NAMALWA (cell line): ENCODE measurements at regions not wholly inside any gene's neighbourhood (a gene's known extent, or its start where the extent isn't known, plus 50 kb on each side); places are given as distances from the start of the nearest gene placed in this dataset.
"Not testable (repeated sequence)": the region's sequence is repeated elsewhere in the genome, so short reads cannot be mapped to it uniquely, and the experiment has no call there.

Source experiments
- DNase-seq: peaks from one replicate; pipeline ENCODE4 v3.0.0-alpha.2; 2015; ENCODE audit warnings: low spot score

DNA sequence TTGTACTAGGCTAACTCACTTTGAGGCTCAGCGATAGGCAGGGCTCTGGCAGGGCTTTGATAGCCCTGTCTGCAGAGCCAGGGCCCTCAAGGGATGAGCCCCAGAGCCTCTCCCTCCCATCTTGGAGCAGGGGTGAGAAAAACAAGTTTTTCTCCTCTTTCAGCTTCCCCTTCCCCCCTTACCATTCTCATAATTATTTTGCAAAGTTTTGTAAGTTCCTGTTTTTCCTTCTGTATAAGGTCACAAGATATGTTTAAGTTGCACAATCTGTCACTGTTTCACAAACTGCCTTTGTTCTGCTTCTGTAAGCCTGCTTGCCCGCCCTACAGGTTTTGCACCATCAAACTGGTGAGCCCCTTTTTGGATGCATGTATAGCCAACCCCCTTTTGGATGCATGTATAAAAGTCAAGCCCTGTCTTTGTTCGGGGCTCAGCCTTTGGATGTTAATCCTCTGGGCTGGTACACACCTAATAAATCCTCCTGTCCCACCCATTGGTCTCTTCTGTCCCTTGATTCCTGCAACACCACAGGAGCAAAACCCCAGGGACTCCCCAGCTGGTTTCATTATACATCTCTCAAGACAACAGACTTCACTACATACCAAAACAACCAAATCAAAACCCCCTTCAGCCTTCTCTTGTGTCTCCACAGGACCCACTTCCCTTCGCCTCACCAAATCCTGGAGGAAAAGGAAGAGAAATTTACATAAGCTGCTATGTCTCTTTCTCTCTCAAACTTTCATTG lies 52.5 kb upstream of the RESF1 start:
- peak; percentile 54 for DNase-seq

- no peak for DNase-seq
Measured at GRCh38 chr12:31903025-31903424, 56.2 kb upstream of the RESF1 start.

DNA sequence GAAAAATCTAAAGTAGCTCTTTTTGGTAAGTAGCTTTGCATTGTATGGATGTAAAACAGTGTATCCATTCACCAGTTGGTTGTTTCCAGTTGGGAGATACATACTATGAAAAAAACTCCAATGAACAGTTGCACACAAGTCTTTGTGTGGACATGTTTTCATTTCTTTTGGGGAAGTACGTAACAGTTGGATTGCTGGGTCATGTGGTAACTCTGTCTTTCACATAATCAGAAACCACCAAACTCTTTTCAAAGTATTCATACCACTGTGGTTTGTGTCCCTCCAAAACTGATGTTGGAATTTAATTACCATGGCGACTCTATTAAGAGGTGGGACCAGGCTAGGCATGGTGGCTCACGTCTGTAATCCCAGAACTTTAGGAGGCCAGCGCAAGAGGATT lies 58.9 kb upstream of the RESF1 start:
- no peak for DNase-seq

DNA sequence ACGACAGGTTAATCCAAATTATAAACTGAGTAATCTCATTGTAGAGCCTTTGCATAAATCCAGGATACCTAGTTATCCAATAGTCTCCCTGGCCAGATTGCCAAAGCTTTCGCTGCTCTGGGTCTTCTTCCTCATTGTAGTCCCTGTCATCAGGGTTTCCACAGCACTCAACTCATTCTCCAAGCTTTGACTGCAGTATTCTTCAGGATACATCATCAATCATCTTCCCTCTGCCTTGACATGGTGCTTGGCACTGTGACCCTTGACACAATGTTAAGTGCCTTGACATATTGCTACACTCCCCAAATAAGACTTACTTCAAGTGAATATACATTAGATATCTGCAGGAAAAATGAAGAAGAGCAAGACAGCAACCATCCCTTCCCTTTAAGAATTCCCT lies 60.1 kb upstream of the RESF1 start:
- DNase-seq, result no peak

DNA sequence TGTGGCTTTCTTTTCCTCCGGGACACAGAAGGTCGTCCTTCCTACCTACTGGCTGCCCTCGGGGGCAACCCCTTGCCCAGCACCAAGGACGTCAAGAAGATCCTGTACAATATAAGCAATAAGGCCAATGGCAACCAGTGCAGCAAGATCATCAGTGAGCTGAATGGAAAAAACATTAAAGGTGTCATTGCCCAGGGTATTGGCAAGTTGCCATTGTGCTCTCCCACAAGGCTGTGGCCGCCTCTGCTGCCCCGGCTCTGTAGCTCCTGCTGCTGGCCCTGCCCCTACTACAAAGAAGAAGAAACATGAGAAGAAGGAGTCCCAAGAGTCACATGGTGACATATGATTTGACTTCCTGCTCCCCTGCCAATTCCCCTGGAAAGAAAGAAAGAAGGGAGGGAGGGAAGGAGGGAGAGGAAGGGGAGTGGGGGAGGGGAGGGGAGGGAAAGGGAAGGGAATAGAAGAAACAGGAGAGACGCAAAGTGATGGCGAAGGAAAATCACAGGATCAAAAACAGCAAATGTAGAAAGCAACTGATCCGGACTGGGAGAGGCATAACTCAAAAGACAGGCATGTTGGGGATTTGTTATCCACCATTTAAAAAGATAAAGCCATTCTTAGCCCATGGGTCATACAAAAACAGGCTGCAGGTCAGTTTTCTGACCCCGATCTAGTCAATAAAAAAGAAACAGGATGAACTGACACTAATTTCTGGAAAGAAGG lies 61.3 kb upstream of the RESF1 start:
- peak; percentile 65 for DNase-seq

DNA sequence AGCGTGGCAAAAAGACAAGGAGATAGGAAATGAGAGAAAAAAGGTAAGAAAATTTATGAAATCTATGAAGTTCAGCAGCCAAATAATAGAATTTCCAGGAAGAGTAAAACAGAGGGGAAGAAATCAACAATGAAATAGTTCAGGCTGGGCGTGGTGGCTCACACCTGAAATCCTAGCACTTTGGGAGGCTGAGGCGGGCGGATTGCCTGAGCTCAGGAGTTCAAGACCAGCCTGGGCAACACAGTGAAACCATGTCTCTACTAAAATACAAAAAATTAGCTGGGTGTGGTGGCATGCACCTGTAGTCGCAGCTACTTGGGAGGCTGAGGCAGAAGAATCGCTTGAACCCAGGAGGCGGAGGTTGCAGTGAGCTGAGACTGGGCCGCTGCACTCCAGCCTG lies 62.1 kb upstream of the RESF1 start:
- not testable (repeated sequence) for DNase-seq

DNA sequence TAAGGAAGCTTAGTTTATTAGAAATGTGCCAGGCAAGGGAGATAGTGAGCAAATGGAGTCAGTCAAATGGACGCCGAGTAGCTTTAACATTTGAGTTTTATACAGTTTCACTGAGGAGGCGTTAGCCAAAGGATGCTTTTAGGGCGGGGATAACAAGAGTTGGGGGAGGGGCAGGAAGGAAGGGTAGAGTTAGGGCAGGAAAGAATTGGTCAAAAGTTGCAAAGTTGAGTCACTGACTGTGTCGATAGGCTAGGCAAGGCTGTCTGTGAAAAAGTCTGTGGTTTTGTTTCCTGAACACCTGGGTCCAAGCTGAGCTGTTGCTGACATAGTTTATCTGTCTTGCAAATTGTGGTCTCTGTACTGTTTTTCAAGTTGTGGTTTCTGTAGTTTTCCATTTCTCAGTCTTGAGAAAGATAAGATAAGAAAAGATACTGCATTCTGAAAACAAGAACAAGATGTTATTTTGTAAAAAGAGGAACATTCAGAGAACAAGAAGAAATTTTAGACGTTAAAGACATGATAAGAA lies 62.6 kb upstream of the RESF1 start:
- peak; percentile 99 for DNase-seq

GRCh38 chr12:31895449-31896150 lies 63.6 kb upstream of the RESF1 start:
- no peak for DNase-seq

DNA sequence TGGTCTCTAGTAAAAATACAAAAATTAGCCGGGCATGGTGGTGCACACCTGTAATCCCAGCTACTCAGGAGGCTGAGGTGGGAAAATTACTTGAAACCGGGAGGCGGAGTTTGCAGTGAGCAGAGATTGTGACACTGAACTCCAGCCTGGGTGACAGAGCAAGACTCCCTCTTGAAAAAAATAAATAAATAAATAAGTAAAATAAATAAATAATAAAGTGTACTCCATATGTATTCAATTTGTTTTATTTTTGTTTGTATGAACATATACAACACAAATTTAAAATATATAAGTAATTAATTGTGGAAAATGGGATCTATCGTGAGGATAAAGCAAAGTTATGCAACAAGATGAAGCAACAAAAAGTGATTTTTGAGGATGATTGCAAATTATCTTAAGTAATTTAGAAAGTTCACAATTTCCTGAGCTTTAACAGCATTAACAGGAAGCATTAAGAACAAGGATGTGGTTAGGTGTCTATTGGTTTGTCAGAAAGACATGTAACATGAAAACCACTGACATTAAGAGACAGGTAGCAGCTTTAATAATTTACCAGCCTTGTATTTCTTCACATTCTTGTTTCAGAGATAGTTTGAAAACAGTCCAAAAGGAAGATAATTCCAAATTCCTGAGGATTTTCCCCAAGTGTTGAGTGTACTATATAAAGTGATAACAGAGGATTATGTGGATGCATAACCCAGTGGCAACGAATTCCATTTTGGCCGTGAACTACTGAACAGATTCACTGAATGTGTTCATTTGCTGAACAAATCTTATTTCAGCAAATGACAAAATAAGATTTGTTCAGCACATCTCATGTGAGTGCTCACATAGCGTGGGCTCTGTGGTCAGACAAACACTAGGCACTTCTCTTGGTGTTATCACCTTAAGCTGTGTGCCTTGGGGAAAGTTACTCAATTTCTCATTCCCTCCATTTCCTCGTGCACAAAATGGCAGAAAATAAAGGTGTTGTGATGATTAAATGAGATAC lies 68.6 kb upstream of the RESF1 start:
- no peak for DNase-seq

DNA sequence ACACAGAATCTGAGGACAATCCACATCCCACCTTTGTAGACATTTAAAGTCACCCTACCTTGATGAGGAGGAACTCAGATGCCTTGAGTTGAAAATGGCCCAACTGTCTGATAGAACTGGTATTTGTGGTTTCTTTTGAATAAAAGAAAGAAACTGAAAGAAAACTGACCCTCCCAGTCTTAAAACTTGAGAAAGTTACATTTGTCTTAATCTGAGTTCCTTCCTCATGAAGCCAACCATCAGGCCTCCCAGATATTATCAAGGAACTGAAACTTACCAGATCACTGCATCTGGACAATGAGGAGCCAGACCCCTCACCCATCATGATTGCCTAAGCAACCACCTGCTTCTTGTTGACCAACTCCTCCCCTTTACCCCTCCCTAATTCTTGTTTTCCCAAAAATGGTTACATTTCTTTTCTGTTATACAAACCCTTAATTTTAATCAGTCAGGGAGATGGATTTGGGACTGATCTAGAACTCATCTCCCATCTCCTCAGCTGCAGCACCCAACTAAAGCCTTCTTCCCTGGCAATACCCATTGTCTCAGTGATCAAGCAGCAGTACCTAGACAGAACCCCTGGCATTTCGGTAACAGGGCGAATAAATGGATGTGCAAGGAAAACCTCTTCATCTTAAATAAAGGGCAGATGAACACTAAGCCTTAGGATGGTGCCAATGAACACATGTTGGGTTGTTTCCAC lies 72.0 kb upstream of the RESF1 start:
- DNase-seq, result peak; percentile 81

DNA sequence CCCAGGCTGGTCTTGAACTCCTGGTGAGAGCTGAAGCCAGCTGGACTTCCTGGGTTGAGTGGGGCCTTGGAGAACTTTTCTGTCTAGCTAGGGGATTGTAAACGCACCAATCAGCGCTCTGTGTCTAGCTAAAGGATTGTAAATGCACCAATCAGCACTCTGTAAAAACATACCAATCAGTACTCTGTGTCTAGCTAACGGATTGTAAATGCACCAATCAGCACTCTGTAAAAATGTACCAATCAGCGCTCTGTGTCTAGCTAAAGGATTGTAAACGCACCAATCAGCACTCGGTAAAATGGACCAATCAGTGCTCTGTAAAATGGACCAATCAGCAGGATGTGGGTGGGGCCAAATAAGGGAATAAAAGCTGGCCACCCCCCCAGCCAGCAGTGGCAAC lies 76.5 kb upstream of the RESF1 start:
- DNase-seq, result not testable (repeated sequence)

DNA sequence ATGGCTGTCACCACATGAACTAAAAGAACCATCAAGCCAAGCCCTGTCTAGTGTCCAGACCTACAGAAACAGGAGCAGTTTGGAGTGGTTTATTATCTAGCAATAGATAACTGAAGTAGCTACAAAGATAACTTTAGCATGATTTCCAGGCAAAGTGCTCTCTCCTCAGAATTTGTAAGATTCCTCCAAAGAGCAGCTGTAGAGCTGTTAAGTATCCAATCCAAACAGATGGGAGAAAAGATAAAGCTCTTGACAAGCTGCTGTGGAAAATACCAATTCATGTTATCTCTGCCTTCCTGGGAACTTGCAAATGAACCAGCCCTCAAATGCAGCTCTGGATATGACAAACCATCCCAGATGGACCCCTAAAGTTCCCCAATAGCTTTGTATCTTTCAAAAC lies 78.9 kb upstream of the RESF1 start:
- no peak for DNase-seq

DNA sequence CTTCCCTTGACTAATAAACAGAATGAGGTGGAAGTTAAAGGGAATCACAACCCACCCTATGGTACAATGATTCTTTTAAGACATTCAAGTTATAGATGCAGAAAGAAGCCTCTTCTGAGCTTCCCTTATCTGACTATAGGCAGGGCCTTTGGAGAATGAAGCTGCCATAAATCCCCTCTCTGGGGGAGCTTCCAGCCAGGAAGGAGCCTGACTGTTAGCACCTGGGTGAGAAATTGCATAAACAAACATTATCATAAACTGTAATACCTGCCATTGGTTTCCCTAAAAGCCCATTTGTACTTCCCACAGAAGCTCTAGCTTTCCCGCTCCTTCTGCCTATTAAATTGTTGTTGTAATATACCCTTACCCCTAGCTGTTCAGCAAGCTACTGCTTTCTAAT lies 81.3 kb upstream of the RESF1 start:
- DNase-seq, result no peak

- no peak for DNase-seq
Measured at GRCh38 chr12:31876568-31877424, 82.4 kb upstream of the RESF1 start.

DNA sequence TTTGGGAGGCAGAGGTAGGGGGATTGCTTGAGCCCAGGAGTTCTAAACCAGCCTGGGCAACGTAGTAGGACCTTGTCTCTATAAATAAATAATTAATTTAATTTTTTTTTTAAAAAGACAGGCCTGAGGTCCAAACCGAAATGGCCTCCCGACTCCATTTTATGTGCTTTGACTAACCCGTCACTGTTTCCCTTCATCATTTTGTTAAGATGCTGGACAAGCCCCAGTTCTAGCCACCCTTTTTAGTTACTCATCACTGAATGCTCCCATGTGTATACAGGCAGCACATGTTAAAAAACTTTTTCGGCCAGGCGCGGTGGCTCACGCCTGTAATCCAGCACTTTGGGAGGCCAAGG lies 83.6 kb upstream of the RESF1 start:
- no peak for DNase-seq

GRCh38 chr12:31874961-31875608 lies 84.1 kb upstream of the RESF1 start:
- DNase-seq, result peak; percentile 44

GRCh38 chr12:31872831-31873604 lies 86.2 kb upstream of the RESF1 start:
- no peak for DNase-seq

DNA sequence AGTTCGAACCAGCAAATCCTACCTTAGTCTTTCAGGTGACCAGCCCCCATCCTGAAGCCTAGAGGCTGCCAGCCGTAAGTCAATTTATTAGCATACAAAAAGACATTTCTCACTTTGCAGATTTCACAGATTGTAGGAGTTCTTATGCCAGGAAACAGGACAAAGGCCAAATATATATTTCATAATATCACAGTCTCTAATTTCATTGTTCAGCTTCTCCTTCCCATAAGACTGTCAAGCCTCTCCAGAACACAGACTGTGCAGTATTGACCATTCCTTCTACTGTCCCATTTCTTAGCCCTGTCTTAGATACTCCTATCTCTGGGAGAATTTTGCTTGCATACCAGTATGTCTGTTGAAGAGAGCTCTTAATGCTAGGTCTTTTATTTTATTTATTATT lies 89.2 kb upstream of the RESF1 start:
- no peak for DNase-seq

DNA sequence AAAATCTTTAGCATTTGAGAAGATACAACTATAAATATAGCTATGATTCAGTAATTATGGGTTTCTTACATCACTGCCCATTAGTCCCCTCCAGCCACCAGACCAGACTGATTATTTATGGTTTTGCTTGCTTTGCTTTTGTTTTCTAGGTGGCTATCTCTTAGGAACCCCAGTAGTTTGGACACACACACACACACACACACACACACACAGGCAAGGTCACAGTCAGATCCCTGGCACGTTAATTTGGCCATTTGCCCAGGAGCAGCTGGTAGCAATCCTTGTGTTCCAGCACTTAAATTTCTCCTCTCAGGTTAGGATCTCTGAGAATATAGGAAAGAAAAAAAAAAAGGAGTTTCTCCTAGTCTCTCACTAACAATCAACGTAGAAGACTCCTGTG lies 90.2 kb upstream of the RESF1 start:
- DNase-seq, result no peak
